ENCODE measurements at regions not wholly inside any gene's neighbourhood (a gene's known extent, or its start where the extent isn't known, plus 50 kb on each side); places are given as distances from the start of the nearest gene placed in this dataset.

DNA sequence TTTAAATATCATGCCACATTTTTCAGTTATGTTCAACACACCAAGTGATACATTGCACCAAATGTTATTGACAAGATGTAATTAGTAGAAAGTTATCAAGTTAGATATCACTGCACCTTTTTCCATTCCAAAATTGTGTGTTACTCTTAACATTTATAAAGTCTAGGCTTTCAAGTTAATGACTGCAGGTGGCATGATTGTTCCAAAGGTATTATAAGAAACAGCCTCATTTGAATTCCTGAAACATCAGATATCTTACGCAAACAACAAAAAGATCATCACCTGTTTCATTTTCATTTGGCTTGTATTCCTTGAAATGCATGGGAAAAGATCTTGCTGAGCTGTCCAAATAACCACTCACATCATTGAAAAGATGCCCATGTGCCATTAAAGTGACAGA, 1528.2 kb upstream of the ZEB2 start:
- H3K4me3 ChIP-seq, result no peak overlapping the region
- 80 to 100% (median 92%) methylated on average over 1 of the region's 1 CpG for WGBS, 4 donors
- H3K27me3 ChIP-seq, result no peaks in the 10 kb centered on the region
- H3K27ac ChIP-seq, result no peak overlapping the region
- TF ChIP-seq, protein P1, sequence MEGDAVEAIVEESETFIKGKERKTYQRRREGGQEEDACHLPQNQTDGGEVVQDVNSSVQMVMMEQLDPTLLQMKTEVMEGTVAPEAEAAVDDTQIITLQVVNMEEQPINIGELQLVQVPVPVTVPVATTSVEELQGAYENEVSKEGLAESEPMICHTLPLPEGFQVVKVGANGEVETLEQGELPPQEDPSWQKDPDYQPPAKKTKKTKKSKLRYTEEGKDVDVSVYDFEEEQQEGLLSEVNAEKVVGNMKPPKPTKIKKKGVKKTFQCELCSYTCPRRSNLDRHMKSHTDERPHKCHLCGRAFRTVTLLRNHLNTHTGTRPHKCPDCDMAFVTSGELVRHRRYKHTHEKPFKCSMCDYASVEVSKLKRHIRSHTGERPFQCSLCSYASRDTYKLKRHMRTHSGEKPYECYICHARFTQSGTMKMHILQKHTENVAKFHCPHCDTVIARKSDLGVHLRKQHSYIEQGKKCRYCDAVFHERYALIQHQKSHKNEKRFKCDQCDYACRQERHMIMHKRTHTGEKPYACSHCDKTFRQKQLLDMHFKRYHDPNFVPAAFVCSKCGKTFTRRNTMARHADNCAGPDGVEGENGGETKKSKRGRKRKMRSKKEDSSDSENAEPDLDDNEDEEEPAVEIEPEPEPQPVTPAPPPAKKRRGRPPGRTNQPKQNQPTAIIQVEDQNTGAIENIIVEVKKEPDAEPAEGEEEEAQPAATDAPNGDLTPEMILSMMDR (IDR thresholded peaks at IDR 0.05), result no peak
- TF ChIP-seq POLR2A (IDR thresholded peaks at IDR 0.05), result no peak
- no peaks in the 10 kb centered on the region for H3K4me1 ChIP-seq (replicated peaks in 1 of 2)
- H3K36me3 ChIP-seq (replicated peaks in 1 of 2), result no peaks in the 10 kb centered on the region
- DNase-seq, result no peak
- intact Hi-C loops (cut with DNase I), result no loop called here
- H3K9me3 ChIP-seq (replicated peaks in 1 of 3), result no peaks in the 10 kb centered on the region

DNA sequence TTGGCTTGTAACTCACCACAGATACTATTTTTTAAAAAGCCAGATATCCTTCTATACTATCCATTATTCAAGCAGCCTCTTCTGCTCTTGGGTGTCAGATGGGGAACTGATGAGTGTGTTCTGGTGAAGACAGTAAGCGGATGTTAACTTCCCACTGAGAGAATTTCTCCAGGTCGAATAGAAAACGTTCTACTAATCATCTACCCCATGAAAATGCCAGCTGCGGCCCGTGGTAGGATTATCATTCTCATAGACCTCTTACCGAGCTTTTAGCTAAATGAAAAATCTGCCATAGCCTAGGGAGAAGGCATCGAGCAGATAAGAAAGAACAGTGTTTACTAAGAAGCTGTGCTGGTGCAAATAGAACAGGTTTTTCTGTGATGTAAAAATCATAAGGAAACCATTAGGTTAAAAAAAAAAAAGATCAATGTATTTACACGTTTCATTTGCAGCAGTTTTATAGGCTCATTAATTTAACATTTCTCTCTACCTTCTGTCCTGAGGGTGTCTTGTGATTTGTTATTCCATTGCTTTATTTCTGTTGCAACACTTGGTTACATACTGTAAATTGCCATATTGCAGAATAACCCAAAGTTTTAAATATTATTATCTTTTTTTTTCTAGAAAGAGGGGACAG, 1521.5 kb upstream of the ZEB2 start:
- Histone ChIP-seq H3K4me1 (replicated peaks in 1 of 2) (no peaks in the 10 kb centered on the region), H3K27ac (no peak overlapping the region), H3K36me3 (replicated peaks in 1 of 2) (no peaks in the 10 kb centered on the region), H3K4me3 (no peak overlapping the region), H3K9me3 (replicated peaks in 1 of 3) (no peaks in the 10 kb centered on the region), H3K27me3 (no peaks in the 10 kb centered on the region)
- WGBS, 4 donors, result 50 to 62% (median 57%) methylated on average over 8 of the region's 8 CpGs
- DNase-seq, result no peak
- TF ChIP-seq POLR2A (IDR thresholded peaks at IDR 0.05), result no peak
- TF ChIP-seq, protein P1 (IDR thresholded peaks at IDR 0.05), result no peak
- intact Hi-C loops (cut with DNase I), result no loop called here

DNA sequence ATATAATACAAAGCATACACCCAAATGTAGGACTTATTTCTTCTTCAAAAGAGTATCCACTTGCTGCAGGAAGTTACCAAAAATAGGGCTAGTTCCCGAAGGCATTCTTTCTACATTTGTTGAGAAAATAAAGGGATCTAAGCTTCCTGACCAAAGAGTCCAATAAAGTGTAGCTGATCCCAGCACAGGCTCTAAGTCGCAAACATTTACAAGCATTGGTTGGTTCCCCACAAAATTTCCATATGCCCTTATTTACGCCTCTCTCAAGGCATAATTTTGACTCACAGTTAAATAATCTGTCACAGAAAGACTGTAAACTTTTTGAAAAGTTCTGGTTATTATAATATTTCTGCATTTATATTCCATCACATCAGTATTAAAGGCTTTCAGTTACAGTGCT, 1520.1 kb upstream of the ZEB2 start:
- Histone ChIP-seq H3K4me3 (no peak overlapping the region), H3K36me3 (replicated peaks in 1 of 2) (no peaks in the 10 kb centered on the region), H3K27ac (no peak overlapping the region), H3K9me3 (replicated peaks in 1 of 3) (no peaks in the 10 kb centered on the region), H3K4me1 (replicated peaks in 1 of 2) (no peaks in the 10 kb centered on the region), H3K27me3 (no peaks in the 10 kb centered on the region)
- intact Hi-C loops (cut with DNase I), result no loop called here
- TF ChIP-seq, protein P1 (IDR thresholded peaks at IDR 0.05), result no peak
- TF ChIP-seq POLR2A (IDR thresholded peaks at IDR 0.05), result no peak
- WGBS, 4 donors, result 64 to 71% (median 70%) methylated on average over 3 of the region's 3 CpGs
- DNase-seq, result no peak

DNA sequence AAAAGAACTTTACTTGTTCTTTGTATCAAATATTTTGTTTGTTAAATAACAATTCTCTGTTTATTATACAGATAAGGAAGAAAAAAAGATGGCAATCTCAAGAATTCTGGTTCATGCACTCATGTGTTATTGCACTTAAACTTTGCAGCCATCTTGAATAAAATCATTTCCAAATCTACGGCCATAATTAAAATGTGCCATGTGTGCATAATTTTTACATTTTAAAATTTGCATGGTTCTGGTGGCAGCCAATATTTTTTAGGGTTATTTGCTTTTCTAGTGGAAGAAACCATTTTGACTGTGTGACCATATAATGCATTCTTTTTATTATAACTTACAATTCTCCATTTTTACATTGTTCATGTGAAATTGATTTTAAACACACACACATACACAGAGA, 1518.1 kb upstream of the ZEB2 start:
- DNase-seq, result no peak
- Histone ChIP-seq H3K4me3 (no peak overlapping the region), H3K36me3 (replicated peaks in 1 of 2) (no peaks in the 10 kb centered on the region), H3K4me1 (replicated peaks in 1 of 2) (no peaks in the 10 kb centered on the region), H3K27ac (no peak overlapping the region), H3K9me3 (replicated peaks in 1 of 3) (no peaks in the 10 kb centered on the region), H3K27me3 (no peaks in the 10 kb centered on the region)
- 72 to 95% (median 80%) methylated on average over 1 of the region's 1 CpG for WGBS, 4 donors
- intact Hi-C loops (cut with DNase I), result no loop called here
- TF ChIP-seq POLR2A (IDR thresholded peaks at IDR 0.05), result no peak
- TF ChIP-seq, protein P1 (IDR thresholded peaks at IDR 0.05), result no peak
